Spleen (tissue), 7 donors: ENCODE measurements at regions not wholly inside any gene's neighbourhood (a gene's known extent, or its start where the extent isn't known, plus 50 kb on each side); places are given as distances from the start of the nearest gene placed in this dataset.

Source experiments
- CTCF ChIP-seq, 11 experiments: fragments of 200-600 bp in 7 of 11; fragments of 450-650 bp in 4 of 11; sonication (generic) in 4 of 11; IDR thresholded peaks in 8 of 11; conservative IDR thresholded peaks in 3 of 11; 1 replicate in 7 of 11; 2 replicates in 4 of 11; pipeline versions ENCODE4 v1.4.0 to v1.8.0; 2016 to 2021; ENCODE audit warnings: antibody characterized with exemption in 11 of 11, inconsistent platforms in 4 of 11, mild to moderate bottlenecking in 1 of 11
- POLR2A ChIP-seq, 3 donors: fragments of 450-650 bp; IDR thresholded peaks; one replicate each; pipeline ENCODE4 v1.5.1; 2017; ENCODE audit warnings: antibody characterized with exemption in 3 of 3, mild to moderate bottlenecking in 1 of 3
- POLR2AphosphoS5 ChIP-seq, 3 donors: sonication (generic); formaldehyde crosslinking; IDR thresholded peaks; one replicate each; pipeline ENCODE4 v1.5.1; 2017; ENCODE audit warnings: antibody characterized with exemption in 3 of 3
- donor health status: DM: no; HTN: no; CAD: no; lungs with moderate emphysema.
- donor health status: DM: no; HTN: no; CAD: no.
- donor health status: DM: no; HTN: no; CAD: no.

GRCh38 chr13:91108315-91108714 is 239.2 kb upstream of the MIR17HG start:
- TF ChIP-seq POLR2A (IDR thresholded peaks at IDR 0.05) (no peak), CTCF (IDR thresholded peaks at IDR 0.05 in 8 of 11, conservative IDR thresholded peaks at IDR 0.05 in 3 of 11) (no peak), POLR2AphosphoS5 (IDR thresholded peaks at IDR 0.05) (no peak)
